ENCODE measurements at regions not wholly inside any gene's neighbourhood (a gene's known extent, or its start where the extent isn't known, plus 50 kb on each side); places are given as distances from the start of the nearest gene placed in this dataset.
A peak's percentile ranks its signal among the peaks of the same experiment; 100 is the strongest.

DNA sequence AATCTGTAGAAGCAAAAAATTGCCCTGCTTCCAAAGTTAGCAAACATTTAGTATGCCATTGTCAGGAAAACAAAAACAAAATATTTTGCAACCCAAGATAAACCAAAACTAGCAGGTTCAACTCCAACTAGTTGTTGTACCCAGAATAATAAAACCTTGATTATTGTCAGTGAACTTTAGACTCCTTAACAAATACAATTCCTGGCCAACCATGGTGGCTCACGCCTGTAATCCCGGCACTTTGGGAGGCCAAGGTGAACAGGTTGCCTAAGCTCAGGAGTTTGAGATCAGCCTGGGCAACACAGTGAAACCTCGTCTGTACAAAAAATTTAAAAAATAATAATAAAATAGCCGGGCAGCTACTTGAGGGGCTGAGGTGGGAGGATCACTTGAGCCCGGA is 53.6 kb upstream of the EPCAM start:
- DNase-seq (ENCODE audit: extremely low read depth, low read depth) = no peak

DNA sequence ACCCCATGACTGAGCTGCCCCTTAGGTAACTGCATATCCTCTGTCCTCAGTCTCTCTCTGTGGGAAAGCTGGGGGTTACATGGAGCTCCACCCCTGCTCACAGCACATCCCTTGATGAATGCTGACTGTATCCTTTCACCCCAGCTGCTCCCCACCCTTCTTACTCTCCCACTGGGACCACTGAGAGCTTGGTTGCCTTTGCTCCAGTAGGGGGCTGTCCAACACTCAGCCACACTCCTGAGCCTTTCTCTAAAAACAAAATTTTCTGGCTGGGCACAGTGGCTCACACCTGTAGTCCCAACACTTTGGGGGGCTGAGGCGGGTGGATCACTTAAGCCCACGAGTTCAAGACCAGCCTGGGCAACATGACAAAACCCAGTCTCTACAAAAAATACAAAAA is 55.4 kb upstream of the EPCAM start:
- no peak for DNase-seq (ENCODE audit: extremely low read depth, low read depth)

GRCh38 chr2:47313141-47313691 is 55.9 kb upstream of the EPCAM start:
- no peak for DNase-seq (ENCODE audit: extremely low read depth, low read depth)

DNA sequence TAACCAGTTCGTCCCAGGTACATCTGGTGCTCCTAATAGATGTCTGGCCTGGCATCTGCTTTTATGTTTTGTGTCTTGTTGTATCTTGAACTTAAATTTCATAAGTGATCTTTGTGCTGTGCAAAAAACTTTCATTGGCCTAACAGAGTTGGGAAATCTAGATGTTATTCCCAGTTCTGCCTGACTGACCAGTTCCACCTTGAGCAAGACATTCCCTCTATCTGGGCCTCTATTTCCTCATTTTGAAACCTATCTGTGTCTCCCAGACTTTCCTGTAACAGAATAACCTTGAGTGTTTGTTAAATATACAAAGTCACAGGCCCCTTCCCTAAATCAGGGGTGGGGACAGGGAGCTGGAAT is 56.6 kb upstream of the EPCAM start:
- no peak for DNase-seq (ENCODE audit: extremely low read depth, low read depth)

DNA sequence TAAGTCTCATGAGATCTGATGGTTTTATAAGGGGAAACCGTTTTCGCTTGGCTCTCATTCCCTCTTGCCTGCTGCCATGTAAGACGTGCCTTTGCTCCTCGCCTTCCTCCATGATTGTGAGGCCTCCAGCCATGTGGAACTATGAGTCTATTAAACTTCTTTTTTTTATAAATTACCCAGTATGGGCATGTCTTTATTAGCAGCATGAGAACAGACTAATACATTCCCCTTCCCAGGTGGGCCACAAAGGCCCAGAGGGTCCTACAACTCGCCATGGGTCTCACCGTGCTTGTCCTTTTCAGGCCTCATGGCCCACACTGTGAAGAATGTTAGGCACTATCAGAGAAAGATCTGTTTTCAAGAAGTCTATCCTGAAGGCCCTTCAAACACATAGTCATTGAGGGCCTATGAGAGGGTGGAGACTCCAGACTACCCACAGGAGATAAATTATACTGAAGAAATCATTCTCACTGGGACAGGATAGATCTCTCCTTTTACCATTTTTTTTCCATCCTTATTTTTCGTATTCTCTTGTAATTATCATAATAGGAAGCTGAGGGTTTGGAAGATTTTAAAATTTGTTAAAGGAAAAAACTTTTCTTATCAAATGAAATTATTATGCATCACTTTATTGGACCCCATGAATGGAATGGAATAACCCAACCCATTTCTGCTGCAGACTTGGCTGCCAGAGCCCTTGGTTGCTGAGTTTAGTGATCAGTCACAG is 57.2 kb upstream of the EPCAM start:
- no peak for DNase-seq (ENCODE audit: extremely low read depth, low read depth)

- DNase-seq (ENCODE audit: extremely low read depth, low read depth) = no peak
Observed at GRCh38 chr2:47310801-47311560, 58.1 kb upstream of the EPCAM start.

DNA sequence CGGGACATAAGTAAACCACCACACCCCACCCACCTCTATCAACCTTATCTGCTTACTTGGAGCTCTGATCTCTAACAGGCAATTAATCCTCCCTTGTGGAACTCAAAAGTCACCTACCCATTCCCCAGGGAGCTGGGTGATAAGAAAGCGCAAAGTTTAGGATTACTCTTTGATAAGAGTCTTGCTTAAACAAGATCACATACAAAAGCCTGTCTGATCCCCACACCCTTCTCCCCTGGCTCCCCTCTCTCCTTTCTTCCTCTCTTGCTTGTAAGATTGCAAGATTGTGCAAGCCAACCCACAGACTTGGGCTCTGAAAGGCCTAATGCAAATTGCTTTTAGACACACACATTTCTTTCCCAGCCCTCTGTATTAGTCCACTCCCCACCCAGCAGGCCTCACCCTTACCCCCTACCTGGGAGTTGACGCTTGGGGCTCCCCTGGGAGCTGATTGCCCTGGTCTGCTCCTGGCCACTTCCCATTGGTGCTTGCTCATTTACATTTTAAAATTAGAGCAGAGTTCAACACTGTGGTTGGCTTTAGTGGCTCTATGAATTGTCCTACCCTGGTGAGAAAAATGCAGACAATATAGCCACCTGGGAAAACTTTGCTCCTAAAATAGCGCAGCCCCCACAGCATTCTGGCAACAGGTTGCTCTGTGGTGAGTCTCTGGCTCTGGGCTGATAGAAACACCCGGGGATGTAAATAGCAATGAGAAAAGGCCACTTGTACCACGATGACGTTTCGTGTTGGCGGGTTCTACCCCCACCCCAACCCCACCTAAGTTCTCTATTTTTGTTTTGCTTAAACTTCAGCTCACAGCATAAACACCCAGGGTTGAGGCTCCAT is 58.9 kb upstream of the EPCAM start:
- DNase-seq (ENCODE audit: extremely low read depth, low read depth) = no peak

GRCh38 chr2:47309472-47309951 is 59.6 kb upstream of the EPCAM start:
- no peak for DNase-seq (ENCODE audit: extremely low read depth, low read depth)

DNA sequence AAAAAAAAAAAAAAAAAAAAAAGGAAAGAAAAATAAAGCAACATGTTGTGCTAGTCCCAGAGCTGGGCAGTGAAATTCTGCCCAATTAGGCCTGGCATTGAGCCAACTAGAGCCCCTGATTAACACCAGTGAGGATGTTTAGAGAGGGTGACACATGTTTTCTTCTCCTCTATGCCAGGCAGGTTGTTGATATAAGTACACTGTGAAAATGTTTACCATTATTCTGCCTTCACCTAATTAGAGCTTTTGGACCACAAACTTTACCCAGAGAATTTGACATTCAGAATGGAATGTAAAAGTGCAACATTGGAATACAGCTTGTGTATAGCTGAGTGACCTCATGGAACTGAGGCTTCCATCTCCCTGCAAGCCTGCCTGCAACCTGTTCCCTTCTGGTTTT is 62.0 kb upstream of the EPCAM start:
- no peak for DNase-seq (ENCODE audit: extremely low read depth, low read depth)

- no peak for DNase-seq (ENCODE audit: extremely low read depth, low read depth)
Observed at GRCh38 chr2:47304654-47305053, 64.5 kb upstream of the EPCAM start.

DNA sequence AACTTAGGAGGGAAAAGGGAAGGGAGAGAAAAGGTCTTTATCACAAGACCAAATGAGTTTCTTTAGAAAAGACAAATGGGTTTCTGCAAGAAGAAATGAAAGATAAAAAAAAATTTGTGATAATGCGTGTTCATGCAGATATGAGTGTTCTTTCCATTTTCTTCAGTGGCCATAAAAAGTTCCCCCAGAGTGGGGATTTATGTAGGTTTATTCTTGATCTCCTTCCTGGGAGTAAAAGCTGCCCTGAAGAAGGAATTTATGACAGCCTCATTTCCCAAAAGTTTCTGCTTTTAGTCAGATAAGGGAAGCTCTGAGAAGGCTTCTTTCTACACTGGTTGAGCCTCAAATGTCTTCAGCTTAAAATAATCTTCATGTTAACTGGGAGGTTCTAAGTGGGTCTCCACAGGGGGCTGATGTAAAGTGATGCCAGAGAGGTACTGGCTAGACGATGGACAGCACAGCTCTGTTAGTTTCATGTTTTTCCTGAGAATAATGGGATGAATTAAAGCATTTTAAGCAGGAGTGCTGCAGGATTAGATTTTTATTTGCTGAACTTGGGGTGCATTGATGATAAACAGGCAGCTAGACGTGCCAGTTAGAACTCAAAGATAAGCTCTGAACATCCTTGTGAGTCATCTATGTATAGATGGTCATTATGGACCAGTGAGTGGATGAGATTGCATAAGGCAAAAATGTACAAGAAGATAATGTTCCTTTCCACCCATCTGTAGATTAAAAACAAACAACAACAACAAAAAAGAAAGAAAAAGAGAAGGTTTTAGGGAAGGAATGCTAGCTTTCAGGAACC is 65.6 kb upstream of the EPCAM start:
- DNase-seq (ENCODE audit: extremely low read depth, low read depth) = no peak

GRCh38 chr2:47302308-47302707 is 66.8 kb upstream of the EPCAM start:
- DNase-seq (ENCODE audit: extremely low read depth, low read depth) = no peak

- no peak for DNase-seq (ENCODE audit: extremely low read depth, low read depth)
Observed at GRCh38 chr2:47301731-47302130, 67.4 kb upstream of the EPCAM start.

GRCh38 chr2:47301277-47301618 is 67.9 kb upstream of the EPCAM start:
- no peak for DNase-seq (ENCODE audit: extremely low read depth, low read depth)

GRCh38 chr2:47300609-47301276 is 68.4 kb upstream of the EPCAM start:
- no peak for DNase-seq (ENCODE audit: extremely low read depth, low read depth)

DNA sequence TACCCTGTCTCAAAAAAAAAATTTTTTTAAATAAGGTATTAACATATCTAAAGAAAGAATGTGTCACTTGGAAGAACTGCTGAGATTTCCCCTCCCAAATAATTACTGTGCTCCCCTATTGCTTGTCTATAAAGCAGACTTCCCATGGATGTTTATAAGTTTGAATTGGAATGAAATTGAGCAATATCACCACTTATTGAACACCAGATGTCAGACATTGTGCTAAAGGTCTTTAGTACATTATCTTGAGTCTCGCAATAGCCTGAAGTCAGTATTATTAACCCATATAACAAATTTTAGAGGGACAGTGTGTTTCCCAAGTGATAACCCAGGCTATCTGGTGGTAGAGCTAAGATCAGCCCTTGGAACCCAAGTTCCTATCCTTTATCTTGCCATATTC is 69.0 kb upstream of the EPCAM start:
- DNase-seq (ENCODE audit: extremely low read depth, low read depth) = no peak

GRCh38 chr2:47299555-47299954 is 69.6 kb upstream of the EPCAM start:
- peak; percentile 21 for DNase-seq (ENCODE audit: extremely low read depth, low read depth)

DNA sequence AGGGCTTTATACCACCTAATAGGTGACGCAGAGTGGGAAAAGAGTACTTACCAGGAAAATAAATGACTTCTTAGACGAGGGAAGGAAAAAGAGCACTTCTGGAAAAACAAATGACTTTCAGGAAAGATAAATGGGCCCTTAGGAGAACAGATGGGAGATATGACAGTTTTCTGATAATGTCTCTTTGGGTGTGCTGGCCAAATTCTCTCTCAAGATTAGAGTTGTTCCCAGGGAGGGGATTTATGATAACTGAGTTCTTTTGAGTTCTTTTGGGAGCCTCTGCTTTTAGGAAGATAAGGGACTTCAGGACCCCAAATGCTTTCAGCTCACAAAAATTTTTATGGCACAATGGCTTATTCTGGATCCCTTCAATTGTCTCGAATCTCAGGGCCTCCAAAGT is 70.3 kb upstream of the EPCAM start:
- DNase-seq (ENCODE audit: extremely low read depth, low read depth) = no peak

DNA sequence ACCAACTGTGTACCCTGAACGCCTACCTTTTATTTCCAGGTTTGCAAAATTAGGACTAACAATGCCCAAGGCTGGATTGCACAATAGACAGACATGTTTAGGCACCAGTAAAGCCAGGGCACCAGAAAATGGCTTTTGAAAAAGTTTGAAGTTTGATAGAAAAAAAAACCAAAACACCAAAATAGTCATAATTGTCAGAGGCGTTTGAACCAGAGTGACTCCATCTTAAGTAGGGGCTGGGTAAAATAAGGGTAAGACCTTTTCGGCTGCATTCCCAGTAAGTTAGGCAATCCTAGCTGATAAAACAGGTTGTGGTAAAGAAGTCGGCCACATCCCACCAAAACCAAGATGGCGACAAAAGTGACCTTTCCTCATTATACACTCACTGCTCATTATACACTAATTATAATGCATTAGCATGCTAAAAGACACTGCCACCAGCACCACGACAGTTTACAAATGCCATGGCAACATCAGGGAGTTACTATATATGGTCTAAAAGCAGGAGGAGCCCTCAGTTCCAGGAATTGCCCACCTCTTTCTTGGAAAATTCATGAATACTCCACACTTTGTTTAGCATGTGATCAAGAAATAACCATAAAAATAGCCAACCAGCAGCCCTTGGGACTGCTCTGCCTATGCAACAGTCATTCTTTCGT is 71.2 kb upstream of the EPCAM start:
- no peak for DNase-seq (ENCODE audit: extremely low read depth, low read depth)

All from NCI-H460 (cell line).